CD4-positive, alpha-beta T cell (primary cell): ENCODE measurements at regions not wholly inside any gene's neighbourhood (a gene's known extent, or its start where the extent isn't known, plus 50 kb on each side); places are given as distances from the start of the nearest gene placed in this dataset.

Experiments
- ATAC-seq: fragments of 200-7000 bp; cut with Tn5 transposase; one replicate; pipeline ENCODE4 v1.10.0; 2022; ENCODE audit warnings: mild to moderate bottlenecking; ENCODE audit not compliant: poor library complexity
- CTCF ChIA-PET: fragments of 350-600 bp; sonication (Branson Sonifier 250); formaldehyde crosslinking; loops from one replicate; lab custom pipeline; 2021; ENCODE audit warnings: antibody characterized with exemption, inconsistent platforms; lab: Charles Lee
- POLR2A ChIA-PET: fragments of 350-600 bp; sonication (Branson Sonifier 250); formaldehyde crosslinking; loops from one replicate; lab custom pipeline; 2021; ENCODE audit warnings: antibody characterized with exemption, inconsistent platforms; lab: Charles Lee
- DNase-seq, 14 experiments: peaks; one replicate each; pipeline ENCODE4 v3.0.0-alpha.2; 2013 to 2020; ENCODE audit warnings: mixed read lengths in 2 of 14
- H3K27ac ChIP-seq, 2 donors: one replicate each; pipeline versions ENCODE4 v1.5.1 to v1.7.0; 2013; ENCODE audit warnings: low read length in 2 of 2, low read depth in 1 of 2, mild to moderate bottlenecking in 1 of 2
- H3K27me3 ChIP-seq, 2 experiments: 1 replicate in 1 of 2; 2 replicates in 1 of 2; pipeline versions ENCODE4 v1.6.1 to v1.7.0; 2013; ENCODE audit warnings: low read length in 2 of 2, control low read depth in 1 of 2, mild to moderate bottlenecking in 1 of 2, moderate library complexity in 1 of 2; ENCODE audit not compliant: insufficient read depth in 2 of 2, control insufficient read depth in 1 of 2
- H3K36me3 ChIP-seq: one replicate; pipeline ENCODE4 v1.6.1; 2013; ENCODE audit warnings: low read length, control low read depth; ENCODE audit not compliant: insufficient read depth
- H3K4me1 ChIP-seq: one replicate; pipeline ENCODE4 v1.6.1; 2013; ENCODE audit warnings: low read length, control low read depth; ENCODE audit not compliant: insufficient read depth
- H3K4me3 ChIP-seq: one replicate; pipeline ENCODE4 v1.5.1; 2013; ENCODE audit warnings: mild to moderate bottlenecking, low read length, moderate library complexity
- H3K9me3 ChIP-seq, 2 experiments: 1 replicate in 1 of 2; 2 replicates in 1 of 2; pipeline versions ENCODE4 v1.6.1 to v1.7.0; 2013; ENCODE audit warnings: low read length in 2 of 2, mild to moderate bottlenecking in 2 of 2, control low read depth in 1 of 2, moderate library complexity in 1 of 2; ENCODE audit not compliant: control insufficient read depth in 1 of 2, insufficient read depth in 1 of 2
- H3K27ac Mint-ChIP-seq: one replicate; pipeline ENCODE4 v1.8.0; 2020; ENCODE audit warnings: mixed read lengths
- H3K27me3 Mint-ChIP-seq: one replicate; pipeline ENCODE4 v1.8.0; 2021; ENCODE audit warnings: mixed read lengths
- H3K36me3 Mint-ChIP-seq: one replicate; pipeline ENCODE4 v1.8.0; 2021; ENCODE audit warnings: low read depth, mixed read lengths
- H3K4me1 Mint-ChIP-seq: one replicate; pipeline ENCODE4 v1.8.0; 2021; ENCODE audit warnings: low read depth, mixed read lengths
- H3K4me3 Mint-ChIP-seq: one replicate; pipeline ENCODE4 v1.8.0; 2020; ENCODE audit warnings: mild to moderate bottlenecking, mixed read lengths
- H3K9me3 Mint-ChIP-seq: one replicate; pipeline ENCODE4 v1.8.0; 2020; ENCODE audit warnings: mixed read lengths
- intact Hi-C, 2 experiments: fragments of 100-400 bp; cut with DNase I in 1 of 2; cut with micrococcal nuclease in 1 of 2; formaldehyde crosslinking; loops; one replicate each; pipeline versions ENCODE4 v1.15.1 to v1.9.0; 2023 to 2025; cut with DNase I, micrococcal nuclease
- TF ChIP-seq, protein P1 (sequence below): fragments of 200-600 bp; IDR thresholded peaks from one replicate; pipeline ENCODE4 v1.8.0; 2022; ENCODE audit warnings: antibody characterized with exemption, mild to moderate bottlenecking

DNA sequence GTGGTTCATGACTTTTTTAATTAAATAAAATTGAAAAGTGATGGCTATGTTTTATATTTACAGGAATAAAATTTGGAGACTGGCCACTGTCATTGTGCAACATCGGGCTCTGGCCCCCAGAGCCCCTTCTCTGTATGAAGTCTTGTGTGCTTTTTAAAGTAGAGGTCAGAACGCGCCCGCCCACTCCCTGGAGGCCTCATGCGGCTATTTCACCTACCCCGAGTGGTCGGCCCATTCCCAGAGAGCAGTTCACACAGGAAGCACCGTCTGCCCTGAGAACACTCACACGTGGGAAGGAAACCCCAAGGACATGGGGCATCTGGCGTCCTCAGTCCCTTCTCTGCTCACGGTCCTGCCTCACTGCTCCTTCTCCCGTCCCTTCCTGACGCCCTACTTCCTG, 296.9 kb upstream of the SALL3 start:
- no peak for DNase-seq
- ChIA-PET POLR2A (no interaction called here), CTCF (no interaction called here)
- no peak overlapping the region for H3K27ac Mint-ChIP-seq
- H3K27ac ChIP-seq = no peak overlapping the region
- TF ChIP-seq, protein P1, sequence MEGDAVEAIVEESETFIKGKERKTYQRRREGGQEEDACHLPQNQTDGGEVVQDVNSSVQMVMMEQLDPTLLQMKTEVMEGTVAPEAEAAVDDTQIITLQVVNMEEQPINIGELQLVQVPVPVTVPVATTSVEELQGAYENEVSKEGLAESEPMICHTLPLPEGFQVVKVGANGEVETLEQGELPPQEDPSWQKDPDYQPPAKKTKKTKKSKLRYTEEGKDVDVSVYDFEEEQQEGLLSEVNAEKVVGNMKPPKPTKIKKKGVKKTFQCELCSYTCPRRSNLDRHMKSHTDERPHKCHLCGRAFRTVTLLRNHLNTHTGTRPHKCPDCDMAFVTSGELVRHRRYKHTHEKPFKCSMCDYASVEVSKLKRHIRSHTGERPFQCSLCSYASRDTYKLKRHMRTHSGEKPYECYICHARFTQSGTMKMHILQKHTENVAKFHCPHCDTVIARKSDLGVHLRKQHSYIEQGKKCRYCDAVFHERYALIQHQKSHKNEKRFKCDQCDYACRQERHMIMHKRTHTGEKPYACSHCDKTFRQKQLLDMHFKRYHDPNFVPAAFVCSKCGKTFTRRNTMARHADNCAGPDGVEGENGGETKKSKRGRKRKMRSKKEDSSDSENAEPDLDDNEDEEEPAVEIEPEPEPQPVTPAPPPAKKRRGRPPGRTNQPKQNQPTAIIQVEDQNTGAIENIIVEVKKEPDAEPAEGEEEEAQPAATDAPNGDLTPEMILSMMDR = no peak
- ATAC-seq = no peak
- no peaks in the 10 kb centered on the region for H3K9me3 Mint-ChIP-seq
- no peaks in the 10 kb centered on the region for H3K4me1 Mint-ChIP-seq
- H3K27me3 Mint-ChIP-seq = no peaks in the 10 kb centered on the region
- H3K4me3 ChIP-seq = no peak overlapping the region
- no peak overlapping the region for H3K4me3 Mint-ChIP-seq
- H3K36me3 ChIP-seq = no peaks in the 10 kb centered on the region
- peaks cover 0 to 15% of the 10 kb centered on the region in 2 experiments for H3K9me3 ChIP-seq
- H3K36me3 Mint-ChIP-seq = no peaks in the 10 kb centered on the region
- no peaks in the 10 kb centered on the region for H3K4me1 ChIP-seq
- no peaks in the 10 kb centered on the region for H3K27me3 ChIP-seq
- intact Hi-C loops = no loop called here

DNA sequence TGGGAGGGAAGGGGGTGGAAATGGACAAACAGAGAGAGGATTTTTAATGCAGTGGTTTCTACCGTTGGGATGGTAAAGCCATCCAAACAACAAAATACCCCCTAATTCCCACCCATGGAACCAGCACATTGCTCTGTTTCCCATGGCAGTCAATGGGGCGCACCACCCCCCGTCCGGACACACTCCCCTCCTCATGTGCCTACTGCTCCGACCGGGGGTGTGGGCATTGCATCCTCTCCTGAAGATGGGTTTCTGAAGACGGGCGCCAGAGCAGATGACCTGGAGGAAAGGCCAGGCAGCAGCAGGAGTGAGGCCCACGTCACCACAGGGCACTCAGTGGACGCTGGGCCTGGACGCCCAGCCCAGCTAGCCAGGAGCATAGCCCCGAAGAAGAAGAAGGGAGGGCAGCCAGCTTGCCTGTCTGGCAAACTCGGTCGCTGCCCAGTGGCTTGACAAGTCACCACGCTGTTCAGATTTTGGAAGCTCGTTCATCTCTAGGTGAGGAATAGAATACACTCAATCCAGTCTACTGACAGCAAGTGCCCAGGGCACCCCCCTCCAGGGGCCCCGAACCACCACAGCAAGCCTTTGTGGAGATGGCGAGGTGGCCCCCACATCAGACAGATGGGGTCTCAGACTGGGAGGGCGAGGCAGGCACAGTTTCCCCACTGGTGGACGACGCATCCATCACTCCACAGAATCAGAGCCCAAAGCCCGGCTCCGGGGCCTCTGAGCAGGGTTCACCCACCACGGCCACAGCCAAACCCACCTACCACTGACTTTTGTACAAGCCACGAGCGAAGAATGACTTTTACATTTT, 296.2 kb upstream of the SALL3 start:
- DNase-seq (no peak), ATAC-seq (no peak)
- POLR2A ChIA-PET = no interaction called here
- H3K4me1 ChIP-seq = no peaks in the 10 kb centered on the region
- CTCF ChIA-PET = no interaction called here
- Mint-ChIP-seq H3K27ac (no peak overlapping the region), H3K9me3 (no peaks in the 10 kb centered on the region), H3K36me3 (no peaks in the 10 kb centered on the region), H3K27me3 (no peaks in the 10 kb centered on the region), H3K4me1 (no peaks in the 10 kb centered on the region), H3K4me3 (no peak overlapping the region)
- H3K9me3 ChIP-seq = peaks cover 0 to 15% of the 10 kb centered on the region in 2 experiments
- H3K36me3 ChIP-seq = no peaks in the 10 kb centered on the region
- TF ChIP-seq, protein P1 = no peak
- H3K4me3 ChIP-seq = no peak overlapping the region
- H3K27me3 ChIP-seq = no peaks in the 10 kb centered on the region
- H3K27ac ChIP-seq = no peak overlapping the region
- intact Hi-C loops = no loop called here

DNA sequence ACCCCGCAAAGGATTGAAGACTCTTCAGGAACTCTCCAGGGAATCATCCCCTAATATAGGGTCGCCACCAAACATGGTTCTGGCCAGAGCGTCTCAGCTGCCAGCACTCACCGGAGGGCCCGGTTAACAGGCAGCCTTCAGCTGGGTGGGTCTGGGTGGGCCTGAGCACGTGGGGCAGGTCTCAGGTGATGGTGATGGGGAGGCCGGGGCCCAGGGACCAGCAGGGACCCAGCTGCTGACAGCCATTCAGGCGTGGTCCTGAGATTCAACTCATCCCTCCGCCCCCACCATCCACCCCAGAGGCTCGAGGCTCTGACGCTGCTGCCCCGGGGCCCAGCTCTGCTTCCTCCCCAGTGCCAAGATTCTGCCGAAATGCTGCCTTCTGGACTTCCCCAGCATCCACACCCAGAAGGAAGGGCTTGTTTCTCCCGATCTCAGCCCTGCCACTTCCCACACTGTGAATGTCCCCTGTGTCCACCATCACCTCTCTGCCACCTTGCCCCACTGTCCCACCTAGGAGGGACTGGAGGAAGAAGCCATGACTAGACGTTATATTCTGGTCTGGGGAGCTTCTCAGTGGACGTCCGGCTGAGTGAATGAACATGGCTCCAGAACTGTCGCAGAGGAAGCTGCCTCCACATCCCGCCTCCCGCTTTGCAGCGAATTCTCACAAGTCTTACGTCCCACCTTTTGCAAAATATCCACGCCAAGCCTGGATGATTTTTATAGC, 294.2 kb upstream of the SALL3 start:
- TF ChIP-seq, protein P1 = no peak
- ATAC-seq = no peak
- H3K27me3 Mint-ChIP-seq = no peaks in the 10 kb centered on the region

More for the DNA sequence above, 294.2 kb upstream of the SALL3 start:
- H3K4me1 Mint-ChIP-seq = no peaks in the 10 kb centered on the region
- Histone ChIP-seq H3K9me3 (peaks cover 0 to 27% of the 10 kb centered on the region in 2 experiments), H3K27me3 (no peaks in the 10 kb centered on the region), H3K4me1 (no peaks in the 10 kb centered on the region), H3K36me3 (no peaks in the 10 kb centered on the region), H3K4me3 (no peak overlapping the region), H3K27ac (no peak overlapping the region)
- ChIA-PET CTCF (no interaction called here), POLR2A (no interaction called here)
- H3K36me3 Mint-ChIP-seq = no peaks in the 10 kb centered on the region
- no peaks in the 10 kb centered on the region for H3K9me3 Mint-ChIP-seq
- intact Hi-C loops = no loop called here
- H3K4me3 Mint-ChIP-seq = no peak overlapping the region
- H3K27ac Mint-ChIP-seq = no peak overlapping the region
- no peak for DNase-seq
